ENCODE measurements at regions not wholly inside any gene's neighbourhood (a gene's known extent, or its start where the extent isn't known, plus 50 kb on each side); places are given as distances from the start of the nearest gene placed in this dataset.

GRCh38 chr13:111945086-111945485, 121.9 kb upstream of the SOX1 start:
- TF ChIP-seq POLR2AphosphoS5 (IDR thresholded peaks at IDR 0.05; ENCODE audit: low read depth, low read length) = no peak
- TF ChIP-seq, protein P1, sequence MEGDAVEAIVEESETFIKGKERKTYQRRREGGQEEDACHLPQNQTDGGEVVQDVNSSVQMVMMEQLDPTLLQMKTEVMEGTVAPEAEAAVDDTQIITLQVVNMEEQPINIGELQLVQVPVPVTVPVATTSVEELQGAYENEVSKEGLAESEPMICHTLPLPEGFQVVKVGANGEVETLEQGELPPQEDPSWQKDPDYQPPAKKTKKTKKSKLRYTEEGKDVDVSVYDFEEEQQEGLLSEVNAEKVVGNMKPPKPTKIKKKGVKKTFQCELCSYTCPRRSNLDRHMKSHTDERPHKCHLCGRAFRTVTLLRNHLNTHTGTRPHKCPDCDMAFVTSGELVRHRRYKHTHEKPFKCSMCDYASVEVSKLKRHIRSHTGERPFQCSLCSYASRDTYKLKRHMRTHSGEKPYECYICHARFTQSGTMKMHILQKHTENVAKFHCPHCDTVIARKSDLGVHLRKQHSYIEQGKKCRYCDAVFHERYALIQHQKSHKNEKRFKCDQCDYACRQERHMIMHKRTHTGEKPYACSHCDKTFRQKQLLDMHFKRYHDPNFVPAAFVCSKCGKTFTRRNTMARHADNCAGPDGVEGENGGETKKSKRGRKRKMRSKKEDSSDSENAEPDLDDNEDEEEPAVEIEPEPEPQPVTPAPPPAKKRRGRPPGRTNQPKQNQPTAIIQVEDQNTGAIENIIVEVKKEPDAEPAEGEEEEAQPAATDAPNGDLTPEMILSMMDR (IDR thresholded peaks at IDR 0.05) = no peak
- no peak for TF ChIP-seq SIN3A (IDR thresholded peaks at IDR 0.05; ENCODE audit: borderline replicate concordance, insufficient read depth, low read depth, low read length)
- no peak for TF ChIP-seq TCF7L2 (IDR thresholded peaks at IDR 0.05; ENCODE audit: low read depth, low read length)
